WI38 (cell line): ENCODE measurements at regions not wholly inside any gene's neighbourhood (a gene's known extent, or its start where the extent isn't known, plus 50 kb on each side); places are given as distances from the start of the nearest gene placed in this dataset.
"Not testable (repeated sequence)": the region's sequence is repeated elsewhere in the genome, so short reads cannot be mapped to it uniquely, and the experiment has no call there.

Experiments used
- H3K4me3 ChIP-seq: 2 replicates; pipeline ENCODE4 v1.5.1; 2011; ENCODE audit warnings: low read depth, mild to moderate bottlenecking, control low read depth, low read length
- CTCF ChIP-seq: IDR thresholded peaks from 2 replicates; pipeline ENCODE4 v1.5.1; 2012; ENCODE audit warnings: low read depth, mild to moderate bottlenecking, control low read depth, low read length

- no peak for TF ChIP-seq CTCF
- H3K4me3 ChIP-seq: no peak overlapping the region
Measured at GRCh38 chr5:166285361-166285760, 2006.1 kb upstream of the WWC1 start.

- no peak for TF ChIP-seq CTCF
Measured at GRCh38 chr5:166286832-166287231, 2004.6 kb upstream of the WWC1 start.

GRCh38 chr5:166287866-166288265 lies 2003.6 kb upstream of the WWC1 start:
- TF ChIP-seq CTCF: no peak
- H3K4me3 ChIP-seq: no peak overlapping the region

More at GRCh38 chr5:166286832-166287231, 2004.6 kb upstream of the WWC1 start:
- H3K4me3 ChIP-seq: no peak overlapping the region

- H3K4me3 ChIP-seq: not testable (repeated sequence)
Measured at GRCh38 chr5:166291800-166292199, 1999.6 kb upstream of the WWC1 start.

GRCh38 chr5:166293892-166294291 lies 1997.6 kb upstream of the WWC1 start:
- TF ChIP-seq CTCF: no peak
- no peak overlapping the region for H3K4me3 ChIP-seq

- no peak for TF ChIP-seq CTCF
- H3K4me3 ChIP-seq: no peak overlapping the region
Measured at GRCh38 chr5:166302166-166302565, 1989.3 kb upstream of the WWC1 start.

GRCh38 chr5:166317425-166317824 lies 1974.0 kb upstream of the WWC1 start:
- no peak for TF ChIP-seq CTCF

GRCh38 chr5:166320920-166321480 lies 1970.4 kb upstream of the WWC1 start:
- no peak for TF ChIP-seq CTCF
- H3K4me3 ChIP-seq: no peak overlapping the region

More at GRCh38 chr5:166317425-166317824, 1974.0 kb upstream of the WWC1 start:
- no peak overlapping the region for H3K4me3 ChIP-seq
